ENCODE measurements at regions not wholly inside any gene's neighbourhood (a gene's known extent, or its start where the extent isn't known, plus 50 kb on each side); places are given as distances from the start of the nearest gene placed in this dataset.

DNA sequence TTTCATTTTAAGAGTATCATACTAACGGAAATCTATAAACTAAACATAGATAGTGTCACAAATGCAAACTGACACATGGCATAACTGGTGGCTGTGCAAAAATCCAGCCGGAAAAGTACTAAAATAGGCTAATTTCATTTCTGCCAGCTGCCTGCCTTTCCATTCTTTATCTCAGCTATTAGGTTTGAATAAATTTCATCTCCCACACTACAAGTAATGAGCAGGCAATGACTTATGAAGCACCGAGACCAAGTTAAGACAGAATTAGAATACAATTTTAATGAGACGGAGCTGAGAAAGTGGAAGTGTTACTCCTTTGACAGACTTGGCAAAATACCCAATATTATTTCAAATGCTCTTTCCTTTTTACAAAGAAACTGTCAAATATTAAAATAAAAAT, 258.8 kb upstream of the ZNF608 start:
- no peaks in the 10 kb centered on the region for H3K9me3 Mint-ChIP-seq
- Histone ChIP-seq H3K36me3 (ENCODE audit: control insufficient read depth, insufficient read depth, low read length) (no peaks in the 10 kb centered on the region), H3K4me1 (ENCODE audit: control insufficient read depth, insufficient read depth, low read length) (peaks cover 7% of the 10 kb centered on the region), H3K9me3 (ENCODE audit: control insufficient read depth, low read length) (no peaks in the 10 kb centered on the region), H3K27ac (ENCODE audit: low read depth, low read length) (no peak overlapping the region), H3K4me3 (ENCODE audit: low read length) (no peak overlapping the region), H3K27me3 (ENCODE audit: control insufficient read depth, insufficient read depth, low read length, poor library complexity, severe bottlenecking) (no peaks in the 10 kb centered on the region), H3K9ac (ENCODE audit: extremely low read depth, low read length, poor library complexity, severe bottlenecking) (no peak overlapping the region)
- H3K27me3 Mint-ChIP-seq (ENCODE audit: insufficient read depth) = no peaks in the 10 kb centered on the region
- H3K4me3 Mint-ChIP-seq = no peak overlapping the region
- TF ChIP-seq, protein P1, sequence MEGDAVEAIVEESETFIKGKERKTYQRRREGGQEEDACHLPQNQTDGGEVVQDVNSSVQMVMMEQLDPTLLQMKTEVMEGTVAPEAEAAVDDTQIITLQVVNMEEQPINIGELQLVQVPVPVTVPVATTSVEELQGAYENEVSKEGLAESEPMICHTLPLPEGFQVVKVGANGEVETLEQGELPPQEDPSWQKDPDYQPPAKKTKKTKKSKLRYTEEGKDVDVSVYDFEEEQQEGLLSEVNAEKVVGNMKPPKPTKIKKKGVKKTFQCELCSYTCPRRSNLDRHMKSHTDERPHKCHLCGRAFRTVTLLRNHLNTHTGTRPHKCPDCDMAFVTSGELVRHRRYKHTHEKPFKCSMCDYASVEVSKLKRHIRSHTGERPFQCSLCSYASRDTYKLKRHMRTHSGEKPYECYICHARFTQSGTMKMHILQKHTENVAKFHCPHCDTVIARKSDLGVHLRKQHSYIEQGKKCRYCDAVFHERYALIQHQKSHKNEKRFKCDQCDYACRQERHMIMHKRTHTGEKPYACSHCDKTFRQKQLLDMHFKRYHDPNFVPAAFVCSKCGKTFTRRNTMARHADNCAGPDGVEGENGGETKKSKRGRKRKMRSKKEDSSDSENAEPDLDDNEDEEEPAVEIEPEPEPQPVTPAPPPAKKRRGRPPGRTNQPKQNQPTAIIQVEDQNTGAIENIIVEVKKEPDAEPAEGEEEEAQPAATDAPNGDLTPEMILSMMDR (conservative IDR thresholded peaks at IDR 0.05) = no peak
- 98% methylated on average over 4 of the region's 4 CpGs; no CpG with 5 or more reads in 1 of the 2 experiments for WGBS, 2 experiments (ENCODE audit: insufficient coverage in 1 of 2, insufficient read length in 1 of 2)
- no peak overlapping the region for H3K27ac Mint-ChIP-seq
- H3K4me1 Mint-ChIP-seq = peaks cover 42% of the 10 kb centered on the region
- H3K36me3 Mint-ChIP-seq (ENCODE audit: low read depth) = no peaks in the 10 kb centered on the region
- no peak for DNase-seq

DNA sequence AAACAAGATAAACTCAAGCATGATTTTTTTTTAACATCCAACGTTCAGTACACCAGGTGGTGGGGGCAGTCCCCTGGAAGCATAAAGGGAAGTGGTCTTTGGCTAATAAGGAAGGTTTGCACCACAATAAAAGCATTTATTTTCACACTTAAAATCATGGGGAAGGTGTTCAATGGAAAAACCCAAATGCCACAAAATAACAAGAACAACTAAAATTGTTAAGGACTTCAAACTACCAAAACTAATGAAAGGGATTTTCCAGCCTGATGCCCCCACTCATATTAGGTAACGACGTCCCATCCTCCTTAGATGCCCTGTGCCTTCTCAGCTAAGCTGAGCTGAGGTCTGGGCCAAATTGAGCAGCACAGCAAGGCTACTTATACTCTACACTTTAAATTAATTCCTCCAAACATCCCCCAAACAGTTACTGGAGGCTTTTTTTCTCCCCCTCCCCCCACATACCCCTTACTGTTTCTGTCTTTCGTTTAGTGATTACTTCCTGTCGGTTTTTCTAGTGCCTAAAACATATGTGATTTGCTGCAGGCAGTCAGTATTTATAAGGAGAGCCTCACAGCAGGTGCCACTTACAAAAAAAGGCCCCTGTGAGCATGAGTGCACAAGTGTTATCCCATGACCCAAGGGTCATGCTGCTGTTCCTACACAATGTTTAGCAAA, 259.7 kb upstream of the ZNF608 start:
- WGBS, 2 experiments (ENCODE audit: insufficient coverage in 1 of 2, insufficient read length in 1 of 2) = 40% methylated on average over 5 of the region's 5 CpGs; no CpG with 5 or more reads in 1 of the 2 experiments
- H3K27ac Mint-ChIP-seq = no peak overlapping the region
- no peaks in the 10 kb centered on the region for H3K27me3 Mint-ChIP-seq (ENCODE audit: insufficient read depth)
- H3K9me3 Mint-ChIP-seq = no peaks in the 10 kb centered on the region
- no peak overlapping the region for H3K4me3 Mint-ChIP-seq
- no peak overlapping the region for H3K9ac ChIP-seq (ENCODE audit: extremely low read depth, low read length, poor library complexity, severe bottlenecking)
- H3K27ac ChIP-seq (ENCODE audit: low read depth, low read length) = peak overlapping the region; percentile 45
- no peak for DNase-seq
- H3K27me3 ChIP-seq (ENCODE audit: control insufficient read depth, insufficient read depth, low read length, poor library complexity, severe bottlenecking) = no peaks in the 10 kb centered on the region
- no peaks in the 10 kb centered on the region for H3K36me3 ChIP-seq (ENCODE audit: control insufficient read depth, insufficient read depth, low read length)
- peaks cover 7% of the 10 kb centered on the region for H3K4me1 ChIP-seq (ENCODE audit: control insufficient read depth, insufficient read depth, low read length)
- no peaks in the 10 kb centered on the region for H3K9me3 ChIP-seq (ENCODE audit: control insufficient read depth, low read length)
- no peaks in the 10 kb centered on the region for H3K36me3 Mint-ChIP-seq (ENCODE audit: low read depth)
- TF ChIP-seq, protein P1 (conservative IDR thresholded peaks at IDR 0.05) = no peak
- peaks cover 40% of the 10 kb centered on the region for H3K4me1 Mint-ChIP-seq
- H3K4me3 ChIP-seq (ENCODE audit: low read length) = no peak overlapping the region

DNA sequence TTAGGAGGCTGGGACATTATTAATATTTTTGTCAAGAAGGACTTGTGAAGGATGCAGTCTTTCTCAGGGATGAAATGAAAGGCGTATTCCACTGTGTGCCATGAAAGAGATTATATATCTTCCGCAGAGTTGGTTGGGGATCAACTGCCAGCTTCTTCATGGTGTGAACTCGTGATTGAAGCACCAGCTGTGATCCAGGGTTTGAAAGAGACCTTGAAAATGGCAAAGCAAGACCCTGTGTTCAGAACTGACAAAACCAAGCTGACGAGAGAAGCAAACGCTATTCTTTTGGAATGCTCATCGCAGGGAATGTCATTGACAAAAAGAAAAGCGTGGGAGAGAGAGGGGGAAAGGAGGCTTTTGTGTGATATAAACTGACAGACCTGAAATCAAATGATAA, 263.9 kb upstream of the ZNF608 start:
- WGBS, 2 experiments (ENCODE audit: insufficient coverage in 1 of 2, insufficient read length in 1 of 2) = 67 to 84% methylated on average over 7 of the region's 7 CpGs
- no peak overlapping the region for H3K4me3 Mint-ChIP-seq
- no peaks in the 10 kb centered on the region for H3K9me3 Mint-ChIP-seq
- H3K27ac ChIP-seq (ENCODE audit: low read depth, low read length) = peak overlapping the region; percentile 72
- no peak for DNase-seq
- no peaks in the 10 kb centered on the region for H3K27me3 Mint-ChIP-seq (ENCODE audit: insufficient read depth)
- no peaks in the 10 kb centered on the region for H3K36me3 ChIP-seq (ENCODE audit: control insufficient read depth, insufficient read depth, low read length)
- TF ChIP-seq, protein P1 (conservative IDR thresholded peaks at IDR 0.05) = no peak
- H3K4me1 Mint-ChIP-seq = peaks cover 41% of the 10 kb centered on the region
- H3K27me3 ChIP-seq (ENCODE audit: control insufficient read depth, insufficient read depth, low read length, poor library complexity, severe bottlenecking) = no peaks in the 10 kb centered on the region
- H3K4me3 ChIP-seq (ENCODE audit: low read length) = no peak overlapping the region
- H3K36me3 Mint-ChIP-seq (ENCODE audit: low read depth) = no peaks in the 10 kb centered on the region
- peaks cover 14% of the 10 kb centered on the region for H3K4me1 ChIP-seq (ENCODE audit: control insufficient read depth, insufficient read depth, low read length)
- H3K9ac ChIP-seq (ENCODE audit: extremely low read depth, low read length, poor library complexity, severe bottlenecking) = no peak overlapping the region
- no peaks in the 10 kb centered on the region for H3K9me3 ChIP-seq (ENCODE audit: control insufficient read depth, low read length)
- H3K27ac Mint-ChIP-seq = no peak overlapping the region
